ENCODE measurements at regions not wholly inside any gene's neighbourhood (a gene's known extent, or its start where the extent isn't known, plus 50 kb on each side); places are given as distances from the start of the nearest gene placed in this dataset.

- TF ChIP-seq CTCF (IDR thresholded peaks at IDR 0.05) (no peak), EP300 (IDR thresholded peaks at IDR 0.05) (no peak)
These were observed 424.0 kb upstream of the FZD8 start for GRCh38 chr10:36066102-36066501.

Measured in upper lobe of left lung (tissue), 4 donors.